ENCODE measurements at regions not wholly inside any gene's neighbourhood (a gene's known extent, or its start where the extent isn't known, plus 50 kb on each side); places are given as distances from the start of the nearest gene placed in this dataset.

DNA sequence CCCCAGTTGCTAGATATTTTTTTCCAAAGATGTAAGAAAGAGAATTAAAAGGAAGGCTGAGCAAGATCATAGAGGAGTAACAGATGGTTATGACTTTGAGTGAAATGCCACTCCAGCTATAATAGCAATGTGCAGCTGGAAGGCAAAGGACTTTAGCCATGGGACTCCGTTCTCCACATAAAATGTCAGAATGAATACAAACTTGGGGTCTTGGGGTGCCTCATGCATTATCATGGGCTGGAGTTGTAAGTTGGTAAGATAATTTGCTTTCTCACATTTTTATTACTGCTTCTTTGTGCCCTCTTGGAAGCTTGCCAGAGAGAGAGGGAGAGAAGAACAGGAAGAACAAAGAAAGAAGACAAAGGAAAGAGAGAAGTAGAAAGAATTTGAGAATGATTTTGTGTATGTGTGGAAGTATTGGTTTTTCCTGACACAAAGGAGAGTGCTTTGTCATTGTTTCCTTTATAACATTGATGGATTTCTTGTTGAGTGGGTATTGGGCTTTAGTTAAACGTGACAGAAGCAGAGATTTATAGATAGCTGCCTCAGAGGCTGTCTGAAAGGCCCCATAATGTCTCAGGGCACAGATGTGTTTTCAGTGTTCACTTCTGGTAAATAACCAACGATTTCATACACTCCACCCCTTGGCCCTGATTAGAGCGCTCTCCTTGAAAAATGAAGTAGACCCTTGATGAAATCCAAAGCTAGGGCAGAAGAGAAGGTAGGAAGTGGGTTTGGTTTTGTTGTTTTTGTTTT, 715.3 kb downstream of the NR2F2 start:
- DNase-seq = no peak

DNA sequence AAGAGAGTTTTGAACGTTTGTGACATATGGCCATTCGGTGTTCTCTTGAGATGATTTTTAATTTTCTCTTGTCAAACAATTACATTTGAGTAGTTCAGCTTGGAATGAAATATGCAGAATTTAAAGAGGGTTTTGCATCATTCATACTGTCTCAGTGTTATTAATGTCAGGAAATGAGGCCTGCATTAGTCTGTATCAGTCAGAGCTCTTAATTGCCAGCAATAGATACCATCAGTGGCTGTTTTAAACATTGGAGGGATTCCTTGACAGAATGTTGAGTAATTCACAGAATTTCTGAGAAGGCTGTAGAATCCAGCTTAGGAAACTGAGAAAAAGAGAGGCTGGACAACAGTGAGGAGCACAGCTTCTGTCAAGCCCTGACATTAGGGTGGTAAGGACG, 722.0 kb downstream of the NR2F2 start:
- no peak for DNase-seq

DNA sequence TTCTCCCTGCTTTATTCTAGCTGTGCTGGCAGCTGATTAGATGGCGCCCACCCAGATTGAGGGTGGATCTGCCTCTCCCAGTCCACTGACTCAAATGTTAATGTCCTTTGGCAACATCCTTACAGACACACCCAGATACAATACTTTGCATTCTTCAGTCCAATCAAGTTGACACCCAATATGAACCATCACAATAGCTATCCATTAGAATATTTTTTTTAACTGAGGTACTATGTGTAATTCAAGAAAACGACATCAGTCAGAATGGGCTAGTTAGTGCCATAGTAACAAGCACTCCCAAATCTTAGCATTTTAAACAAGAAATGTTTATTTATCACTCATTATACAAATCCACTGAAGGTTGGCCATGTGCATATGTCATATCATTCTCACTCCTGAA, 723.1 kb downstream of the NR2F2 start:
- DNase-seq = no peak

DNA sequence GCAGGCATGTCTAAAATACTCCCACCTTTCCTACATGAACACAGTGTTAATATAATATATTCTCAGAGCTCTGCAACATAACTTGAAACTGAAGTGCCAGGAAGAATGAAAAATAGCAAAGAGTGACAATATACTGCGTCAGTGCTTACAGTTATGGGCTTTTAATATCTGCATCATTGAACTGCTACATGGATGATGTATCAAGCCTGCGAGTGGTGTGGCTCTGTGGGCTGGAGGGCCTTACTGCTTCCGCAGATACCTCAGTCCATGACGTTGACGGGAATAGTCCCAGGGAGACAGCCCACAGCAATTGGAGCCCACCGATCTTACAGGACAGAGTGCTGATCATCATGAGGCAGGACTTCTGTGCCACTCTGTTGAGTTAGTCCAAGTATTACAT, 727.0 kb downstream of the NR2F2 start:
- DNase-seq = no peak

DNA sequence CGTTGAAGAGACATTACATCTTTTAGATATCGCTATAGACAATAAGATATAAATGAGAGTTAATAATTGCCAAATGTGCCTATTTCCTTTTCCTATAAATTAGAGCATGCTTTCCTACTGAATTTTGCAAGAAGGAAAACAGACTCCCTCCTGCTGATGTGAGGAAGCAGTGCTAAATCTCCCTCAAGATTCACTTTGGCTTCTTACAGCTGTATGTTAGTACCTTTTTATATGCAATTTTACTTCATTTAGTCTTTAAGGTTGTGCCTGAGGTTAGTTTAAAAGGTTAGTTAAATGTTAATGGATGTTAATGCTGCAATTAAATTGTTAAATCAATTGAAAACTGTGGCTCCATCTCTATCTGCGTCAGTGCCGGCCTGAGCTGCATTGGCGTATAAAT, 728.8 kb downstream of the NR2F2 start:
- DNase-seq = no peak

DNA sequence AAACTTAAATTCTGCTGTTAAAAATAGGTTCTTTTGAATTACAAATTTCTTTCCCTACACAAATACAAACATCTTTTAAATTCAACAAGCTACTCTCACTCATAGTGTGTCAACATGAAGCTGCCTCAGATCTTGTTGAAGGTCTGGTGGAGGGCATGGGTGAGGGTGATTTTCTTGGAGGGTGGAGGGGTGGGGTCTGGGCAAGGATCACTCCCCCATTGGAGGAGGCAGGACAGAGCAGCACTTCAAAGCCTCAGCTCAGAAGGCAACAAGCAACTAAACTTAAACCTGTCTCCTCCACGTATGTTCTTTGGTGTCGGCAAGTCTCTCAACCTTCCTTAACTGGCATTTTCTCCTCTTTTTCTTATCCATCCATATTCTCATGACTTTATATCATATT, 730.9 kb downstream of the NR2F2 start:
- no peak for DNase-seq

DNA sequence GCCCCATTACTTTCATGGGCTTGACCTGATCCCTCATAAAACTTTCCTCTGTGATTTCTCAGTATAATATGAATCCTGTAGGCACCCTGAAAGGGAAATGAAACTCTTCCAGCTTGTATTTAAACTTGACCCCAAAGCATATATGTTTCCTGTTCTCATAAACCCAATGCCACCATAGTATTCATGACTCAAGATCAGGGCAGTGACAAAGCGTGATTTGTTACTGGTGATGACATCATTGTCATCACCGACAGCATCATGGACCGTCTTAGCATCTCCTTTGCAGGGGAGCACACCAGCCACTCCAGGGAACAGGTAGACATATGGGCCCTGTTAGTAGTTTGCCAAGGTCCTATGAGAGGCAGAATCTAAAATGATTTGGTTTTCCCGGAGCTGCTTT, 741.2 kb downstream of the NR2F2 start:
- no peak for DNase-seq

DNA sequence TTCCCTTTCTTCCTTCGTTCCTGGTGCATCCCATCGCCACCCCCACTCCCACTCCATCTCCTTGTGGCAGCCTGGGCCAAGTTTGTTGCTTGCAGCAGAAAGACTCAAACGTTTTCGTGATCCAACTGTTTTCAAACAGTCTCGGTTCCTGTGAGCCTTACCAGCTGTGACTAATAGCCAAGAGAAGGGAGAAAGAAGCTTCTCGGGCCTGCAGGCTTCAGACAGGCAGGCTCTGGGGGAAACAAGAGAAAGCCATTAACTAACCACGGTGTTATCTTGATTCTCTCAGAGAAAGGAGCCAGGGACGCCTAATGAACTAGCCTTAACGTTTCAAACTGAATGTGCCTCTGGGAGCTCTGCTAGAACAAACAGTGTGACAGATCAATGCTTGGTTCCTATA, 742.0 kb downstream of the NR2F2 start:
- DNase-seq = no peak

DNA sequence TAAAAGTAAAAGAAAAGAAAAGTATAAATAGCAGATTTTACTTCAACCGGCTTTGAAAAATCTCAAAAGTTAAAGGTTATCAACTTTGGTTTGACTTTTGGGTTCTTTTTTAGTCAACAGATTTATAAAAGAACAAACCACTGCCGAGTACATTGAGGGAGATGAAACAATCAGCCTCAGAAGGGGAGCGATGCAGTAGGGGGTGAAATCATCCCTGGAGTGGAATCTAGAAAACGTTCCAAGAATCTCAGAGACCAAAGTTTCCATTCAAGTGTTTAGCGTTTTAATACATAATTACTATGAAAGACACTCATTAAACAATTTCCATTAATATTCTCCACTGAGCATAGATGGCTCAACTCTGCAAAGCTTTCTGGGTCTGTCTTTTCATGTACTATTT, 745.5 kb downstream of the NR2F2 start:
- no peak for DNase-seq

DNA sequence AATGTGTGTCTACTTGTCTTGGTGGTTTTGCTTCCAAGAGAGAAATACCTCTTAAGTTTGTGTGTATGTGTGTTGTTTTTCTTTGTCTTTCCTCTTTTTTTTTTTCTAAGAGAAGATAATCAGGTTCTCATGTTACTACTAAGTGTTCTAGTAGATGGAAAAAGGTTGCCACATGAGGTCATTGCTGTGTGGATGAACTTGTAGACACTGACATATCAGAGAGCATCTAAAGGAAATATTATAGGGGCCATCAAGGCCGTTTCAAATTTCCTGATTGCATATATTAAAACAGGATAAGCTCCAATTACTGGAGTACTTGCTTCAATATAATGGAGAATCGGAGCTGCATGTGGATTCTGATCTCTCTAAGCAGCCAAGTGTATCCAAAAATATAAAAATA, 747.5 kb downstream of the NR2F2 start:
- no peak for DNase-seq

DNA sequence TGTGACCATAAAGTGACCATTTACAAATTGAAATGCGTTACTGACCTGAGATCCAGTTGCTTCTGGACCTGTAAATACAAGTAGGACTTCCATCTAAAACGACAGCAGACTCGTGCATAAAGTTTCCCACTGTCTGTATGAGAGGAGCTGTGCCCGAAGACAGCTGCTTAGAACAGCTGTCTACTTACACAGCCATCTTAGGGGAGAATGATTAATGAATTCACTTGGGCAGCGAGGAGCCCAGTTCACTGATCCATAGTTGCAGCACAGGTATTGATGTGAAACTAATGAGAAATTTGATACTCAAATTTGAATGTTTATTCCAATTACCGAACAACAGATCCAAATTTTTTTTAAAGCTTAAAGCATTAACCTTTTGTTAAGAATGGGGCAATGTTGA, 748.1 kb downstream of the NR2F2 start:
- DNase-seq = no peak

DNA sequence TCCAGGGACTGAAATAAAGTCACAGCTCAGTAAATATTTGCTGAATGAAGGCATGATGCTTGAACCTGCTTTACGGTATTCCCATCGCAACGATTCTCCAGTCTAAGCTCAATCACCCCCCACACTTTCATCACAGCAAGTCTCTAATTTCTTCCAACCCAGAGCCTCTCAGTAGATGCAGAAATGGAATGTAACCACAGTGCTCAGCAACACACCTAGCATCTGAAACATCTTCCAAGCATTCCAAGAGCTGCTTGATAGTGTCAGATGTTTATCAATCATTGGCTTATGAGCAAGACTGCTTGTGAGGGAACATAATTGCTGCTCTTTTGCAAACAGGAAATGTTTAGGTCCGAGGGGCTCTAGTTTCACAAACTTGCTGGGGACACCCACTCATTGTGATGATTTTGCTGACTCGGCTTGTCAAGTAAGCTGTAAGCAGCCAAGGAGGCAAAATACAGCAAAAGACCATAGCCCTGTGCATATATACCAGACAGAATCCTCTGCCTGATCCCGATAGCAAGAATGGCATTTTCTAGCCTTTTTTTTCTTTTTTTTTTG, 751.2 kb downstream of the NR2F2 start:
- DNase-seq = no peak

DNA sequence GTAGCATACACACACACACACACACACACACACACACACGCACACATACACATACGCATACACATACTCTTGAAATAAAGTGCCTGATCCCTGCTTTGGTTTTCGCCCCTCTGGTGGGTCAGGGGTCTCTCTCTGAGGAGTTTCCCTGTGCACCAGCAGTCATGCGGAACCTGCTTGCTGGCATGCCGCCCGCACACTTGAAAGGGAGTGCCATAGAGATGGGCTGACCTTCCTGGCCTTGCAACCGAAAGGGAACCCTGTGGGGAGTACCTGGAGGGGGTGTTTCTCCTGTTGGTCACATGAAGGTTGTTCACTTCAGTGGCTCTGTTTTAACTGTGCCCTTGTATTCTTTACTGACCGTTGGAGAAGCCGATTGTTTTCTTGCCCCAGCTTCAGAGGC, 752.3 kb downstream of the NR2F2 start:
- DNase-seq = no peak

DNA sequence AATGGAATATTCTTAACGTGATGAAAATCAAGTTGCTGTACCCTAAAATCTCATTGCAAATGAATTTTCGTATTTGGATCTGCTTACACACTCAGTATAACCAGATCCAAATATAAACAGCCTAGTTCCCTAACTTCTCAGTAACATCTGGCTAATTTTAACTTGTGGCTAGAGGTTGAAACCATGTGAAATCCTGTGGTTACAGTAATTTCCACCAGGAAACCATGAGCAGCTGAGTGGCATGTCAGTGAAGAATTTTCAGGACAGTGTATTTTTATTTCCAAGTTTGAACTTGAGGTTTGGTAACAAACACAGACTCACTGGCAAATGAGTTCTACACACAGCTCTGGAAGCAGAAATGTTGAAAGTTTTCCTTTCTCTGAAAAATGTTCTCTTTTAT, 754.1 kb downstream of the NR2F2 start:
- DNase-seq = no peak

DNA sequence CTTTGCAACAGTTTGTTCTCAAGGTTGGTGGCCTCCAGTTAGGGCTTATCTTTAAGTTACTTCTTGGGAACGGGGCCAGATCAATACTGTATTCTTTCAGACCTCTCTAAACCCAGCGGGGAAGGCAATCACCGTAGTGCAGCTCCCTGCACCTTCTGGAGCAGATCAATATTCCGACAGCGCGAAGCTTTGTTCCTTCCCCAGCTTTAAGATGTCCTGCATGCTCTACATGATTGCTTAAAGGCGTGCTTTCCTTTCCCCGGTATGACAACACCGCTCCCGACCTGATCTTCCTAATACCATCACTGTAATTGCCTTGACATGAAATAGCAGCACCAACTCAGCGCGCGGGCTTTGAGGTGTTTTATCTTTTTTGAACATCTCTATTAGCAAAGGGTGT, 755.2 kb downstream of the NR2F2 start:
- DNase-seq = no peak

DNA sequence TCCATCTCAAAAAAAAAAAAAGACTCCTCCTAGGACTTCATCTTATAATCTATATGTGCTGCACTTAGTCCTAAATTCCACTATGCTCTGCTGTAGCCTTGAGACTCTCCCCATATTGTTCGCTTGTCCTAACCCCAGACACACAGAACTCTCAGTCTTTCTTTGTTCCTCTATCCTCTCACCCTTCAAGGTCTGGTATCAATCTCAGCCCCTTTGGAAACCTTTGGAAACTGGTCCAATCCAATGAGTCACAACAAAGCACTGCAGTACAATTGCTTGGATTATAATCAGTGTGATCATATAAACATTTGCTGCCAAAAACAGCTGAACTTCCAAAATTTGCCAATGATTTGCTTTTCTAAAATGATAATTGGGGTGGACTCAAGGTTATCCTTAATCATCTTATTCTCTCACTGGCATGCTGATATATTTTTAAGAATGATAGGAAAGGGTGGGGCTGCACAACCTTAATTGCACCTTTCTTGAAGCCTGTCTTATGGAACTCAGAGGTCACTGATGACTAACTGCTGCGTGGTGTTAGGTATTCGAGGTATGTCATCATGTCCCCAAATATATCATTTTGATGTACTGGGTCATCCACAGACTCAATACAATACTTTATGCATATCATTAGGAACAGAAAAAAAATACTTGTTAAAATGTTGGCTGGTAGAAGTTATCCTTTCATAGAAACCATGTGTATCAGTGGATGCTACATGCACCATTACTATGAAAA, 756.7 kb downstream of the NR2F2 start:
- DNase-seq = no peak

DNA sequence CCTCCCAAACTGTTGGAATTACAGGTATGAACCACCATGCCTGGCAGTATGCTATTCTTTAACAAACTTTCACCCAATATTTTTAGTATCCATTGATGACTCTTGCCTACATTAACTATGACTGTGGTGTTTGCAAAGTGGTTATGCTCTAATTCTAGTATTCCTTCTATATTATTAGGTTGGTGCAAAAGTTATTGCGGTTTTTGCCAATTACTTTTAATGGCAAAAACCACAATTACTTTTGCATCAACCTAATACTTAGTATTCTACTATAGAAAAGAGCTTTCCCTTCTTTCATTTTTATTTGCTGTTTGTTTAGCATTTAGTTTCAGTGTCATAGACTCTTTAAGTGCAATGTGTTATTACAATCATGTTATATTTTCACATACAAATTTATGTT, 760.6 kb downstream of the NR2F2 start:
- DNase-seq = no peak

DNA sequence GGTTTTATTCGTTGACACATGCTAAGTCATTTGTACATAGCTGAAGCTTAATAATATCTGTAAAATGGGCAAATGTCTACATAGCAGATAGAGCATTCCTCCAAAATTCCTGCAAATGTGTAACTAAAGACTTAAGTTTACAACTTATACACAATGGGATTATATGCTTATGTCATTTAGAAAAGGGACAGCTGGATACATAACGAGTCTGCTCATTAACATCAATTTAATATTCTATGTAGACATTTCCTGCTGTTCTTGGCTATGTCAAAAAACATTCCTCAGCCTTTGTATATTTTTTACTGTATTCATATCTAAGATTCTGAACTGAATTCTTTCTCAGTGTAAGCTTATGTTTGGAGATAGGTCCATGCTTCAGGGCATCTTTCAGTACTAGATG, 762.2 kb downstream of the NR2F2 start:
- DNase-seq = no peak

DNA sequence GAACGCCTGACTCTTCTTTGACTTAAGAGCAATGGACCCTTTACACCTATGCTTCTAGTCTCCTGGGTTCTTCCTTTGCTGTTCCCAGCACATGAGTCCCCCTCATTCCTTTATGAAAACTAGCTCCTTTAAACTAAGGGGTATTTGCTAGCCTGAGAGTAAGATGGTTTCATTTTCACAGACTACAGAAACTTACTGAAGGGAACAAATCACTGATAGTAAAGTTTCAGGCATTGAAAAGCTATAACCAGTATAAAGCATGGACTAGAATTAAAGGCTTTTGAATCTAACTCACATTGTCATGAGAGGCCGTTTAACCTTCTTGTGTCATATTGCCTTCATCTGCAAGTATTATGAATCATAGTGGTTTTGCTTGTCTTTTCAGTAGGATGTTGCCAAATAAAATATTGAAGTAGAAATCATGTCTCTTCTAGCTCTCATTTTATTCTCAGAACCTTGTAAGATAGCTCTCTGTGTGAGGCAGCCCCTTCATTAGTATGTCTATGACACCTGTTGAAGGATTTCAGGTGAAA, 765.9 kb downstream of the NR2F2 start:
- DNase-seq = no peak

DNA sequence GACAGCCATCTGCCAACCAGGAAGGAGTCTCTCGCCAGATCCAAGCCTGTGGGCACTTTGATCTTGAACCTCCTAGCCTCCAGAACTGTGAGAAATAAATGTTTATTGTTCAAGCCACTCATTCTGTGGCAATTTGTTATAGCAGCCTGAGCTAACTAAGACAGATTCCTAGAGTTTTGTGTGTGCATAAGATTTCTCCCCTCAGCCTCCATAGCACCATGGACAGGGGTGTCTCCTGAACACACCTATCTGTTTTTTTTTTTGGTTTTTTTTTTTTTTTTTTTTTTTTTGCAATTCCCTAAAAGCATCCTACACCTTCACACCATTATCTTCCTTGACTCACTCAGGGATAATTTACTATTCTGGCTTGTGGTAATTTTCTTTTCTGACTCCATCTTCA, 768.5 kb downstream of the NR2F2 start:
- no peak for DNase-seq

DNA sequence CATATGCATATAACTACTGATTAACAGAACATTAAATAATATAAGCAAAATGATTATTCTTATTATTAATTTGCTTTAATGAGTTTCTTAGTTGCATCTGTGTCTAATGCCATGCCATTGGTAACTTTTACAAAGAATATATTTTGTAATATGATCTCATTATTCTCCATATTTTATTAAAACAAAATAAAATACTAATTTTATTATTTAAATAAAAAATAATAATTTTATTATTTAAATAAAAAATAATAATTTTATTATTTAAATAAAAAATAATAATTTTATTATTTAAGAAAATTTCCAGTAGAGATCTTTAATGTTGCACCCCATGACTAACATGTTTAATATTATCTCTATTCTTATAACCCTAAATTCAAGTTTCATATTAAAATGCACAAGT, 771.1 kb downstream of the NR2F2 start:
- no peak for DNase-seq

DNA sequence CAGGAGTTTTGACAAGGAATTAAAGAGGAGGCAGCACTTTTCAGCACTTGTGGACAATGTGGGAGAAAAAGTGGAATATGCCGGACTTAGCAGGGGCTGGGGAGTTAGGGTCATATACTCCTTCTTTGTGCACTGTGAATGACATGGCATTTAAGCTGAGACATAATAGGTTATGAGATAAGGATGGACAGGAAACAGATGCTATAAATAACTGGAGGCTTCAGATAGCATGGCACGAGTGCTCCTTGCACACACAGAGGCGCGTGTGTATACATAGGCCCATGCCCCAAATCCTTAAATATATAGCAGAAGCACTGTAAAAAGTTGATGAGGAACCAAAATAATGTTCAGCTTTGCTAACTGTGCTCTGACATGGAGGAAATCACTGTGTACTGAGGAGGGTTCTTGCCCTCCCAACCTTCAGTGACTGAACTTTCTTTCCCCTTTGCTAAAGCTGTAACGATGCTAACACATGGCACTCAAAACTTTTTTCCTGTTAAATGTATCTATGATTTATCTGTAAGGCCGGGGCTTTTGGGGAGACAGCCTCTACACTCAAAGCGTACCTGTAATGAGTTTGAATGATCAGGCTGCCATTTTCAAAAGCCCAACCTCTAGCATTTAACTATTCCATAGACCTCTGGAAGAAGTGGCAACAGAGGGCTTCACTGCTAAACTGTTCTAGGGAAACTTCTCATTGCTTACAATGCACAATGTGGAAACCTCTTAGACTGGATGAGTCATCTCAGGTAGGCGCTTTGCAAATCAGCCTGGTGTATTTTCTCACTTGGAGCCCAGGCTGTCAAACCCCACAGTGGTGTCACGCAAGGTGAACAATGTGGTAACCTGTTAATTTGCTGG, 784.6 kb downstream of the NR2F2 start:
- DNase-seq = no peak

DNA sequence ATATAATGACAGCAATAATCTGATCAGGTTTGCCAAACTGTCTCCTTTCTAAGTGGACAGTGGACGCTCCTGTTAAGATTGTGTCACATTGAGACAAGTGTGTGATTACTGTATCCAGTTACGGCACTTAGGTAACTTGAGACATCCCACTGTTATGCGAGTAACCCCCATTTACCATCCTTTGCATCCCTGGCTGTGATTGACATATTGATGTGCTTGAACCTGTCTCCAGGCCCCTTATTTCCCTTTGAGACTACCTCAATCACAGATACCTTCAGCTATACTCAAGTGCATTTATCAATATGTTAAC, 785.2 kb downstream of the NR2F2 start:
- DNase-seq = no peak

DNA sequence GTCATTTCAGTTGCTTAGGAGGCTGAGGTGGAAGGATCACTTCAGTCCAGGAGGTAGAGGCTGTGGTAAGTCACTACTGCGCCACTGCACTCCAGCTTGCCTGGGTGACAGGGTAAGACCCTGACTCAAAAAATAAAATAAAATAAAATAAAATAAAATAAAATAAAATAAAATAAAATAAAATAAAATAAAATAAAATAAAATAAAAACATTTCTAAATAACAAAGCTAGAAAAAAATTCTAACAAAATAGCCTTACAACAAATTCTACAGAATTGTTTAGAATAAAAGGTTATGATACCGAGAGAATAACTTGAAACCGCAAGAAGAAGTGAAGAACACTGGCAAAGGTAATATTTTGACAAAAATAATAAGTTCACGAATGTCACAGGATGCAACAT, 794.3 kb downstream of the NR2F2 start:
- DNase-seq = no peak
